ENCODE measurements at regions not wholly inside any gene's neighbourhood (a gene's known extent, or its start where the extent isn't known, plus 50 kb on each side); places are given as distances from the start of the nearest gene placed in this dataset.
"Not testable (repeated sequence)": the region's sequence is repeated elsewhere in the genome, so short reads cannot be mapped to it uniquely, and the experiment has no call there.

GRCh38 chr13:27327633-27328032 is 57.0 kb downstream of the RASL11A start:
- DNase-seq (ENCODE audit: low spot score) = no peak

- no peak for DNase-seq (ENCODE audit: low spot score)
Observed at GRCh38 chr13:27329210-27329609, 58.6 kb downstream of the RASL11A start.

DNA sequence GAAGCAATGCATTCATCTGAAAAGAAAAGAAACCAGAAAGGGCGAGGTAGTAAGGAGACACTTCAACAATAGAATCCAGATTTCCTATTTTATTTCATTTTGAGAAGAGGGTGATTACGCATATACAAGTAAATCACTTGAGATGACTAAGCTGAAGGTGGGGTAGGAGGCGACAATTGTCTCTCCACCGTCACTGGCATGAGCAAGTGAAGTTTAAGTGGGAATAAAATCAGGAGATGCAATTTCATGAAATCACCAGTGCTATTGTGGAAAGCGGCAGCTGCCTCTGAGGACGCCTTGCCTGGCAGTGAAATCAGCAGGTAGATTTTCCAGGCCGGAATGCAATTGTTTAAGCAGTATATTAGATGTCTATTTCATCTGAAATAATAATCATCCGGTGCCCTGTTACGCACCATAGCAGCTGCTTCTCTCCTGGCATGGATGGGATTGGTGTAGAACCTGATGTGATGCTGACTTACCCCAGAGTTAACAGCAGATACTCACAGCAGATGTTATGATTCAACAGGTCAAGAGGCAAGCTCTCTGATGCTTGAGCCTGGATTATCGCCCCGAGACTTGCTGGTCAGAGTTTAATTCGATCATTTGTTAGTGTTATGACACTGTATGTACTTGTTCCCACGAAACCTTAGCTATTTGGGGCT is 64.3 kb downstream of the RASL11A start:
- no peak for DNase-seq (ENCODE audit: low spot score)

- no peak for DNase-seq (ENCODE audit: low spot score)
Observed at GRCh38 chr13:27336014-27336673, 65.5 kb downstream of the RASL11A start.

DNA sequence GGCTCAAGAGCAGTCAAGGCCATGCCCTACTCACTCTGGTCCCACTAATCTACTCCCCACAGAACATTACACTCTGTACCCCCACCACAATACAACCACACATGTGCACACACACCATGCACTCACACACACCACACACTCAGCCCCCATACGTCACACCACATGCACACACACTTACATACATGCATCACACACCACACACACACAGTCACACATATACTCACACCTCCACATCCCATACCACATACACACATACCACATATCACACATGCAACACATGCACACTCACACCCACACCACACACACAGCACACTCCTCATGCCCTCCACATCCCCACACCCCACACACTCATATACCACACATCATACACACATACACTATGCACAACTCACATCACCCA is 67.6 kb downstream of the RASL11A start:
- DNase-seq (ENCODE audit: low spot score) = no peak

- no peak for DNase-seq (ENCODE audit: low spot score)
Observed at GRCh38 chr13:27338816-27339215, 68.2 kb downstream of the RASL11A start.

- DNase-seq (ENCODE audit: low spot score) = peak; percentile 25
Observed at GRCh38 chr13:27339299-27339698, 68.7 kb downstream of the RASL11A start.

- no peak for DNase-seq (ENCODE audit: low spot score)
Observed at GRCh38 chr13:27341616-27342015, 71.0 kb downstream of the RASL11A start.

DNA sequence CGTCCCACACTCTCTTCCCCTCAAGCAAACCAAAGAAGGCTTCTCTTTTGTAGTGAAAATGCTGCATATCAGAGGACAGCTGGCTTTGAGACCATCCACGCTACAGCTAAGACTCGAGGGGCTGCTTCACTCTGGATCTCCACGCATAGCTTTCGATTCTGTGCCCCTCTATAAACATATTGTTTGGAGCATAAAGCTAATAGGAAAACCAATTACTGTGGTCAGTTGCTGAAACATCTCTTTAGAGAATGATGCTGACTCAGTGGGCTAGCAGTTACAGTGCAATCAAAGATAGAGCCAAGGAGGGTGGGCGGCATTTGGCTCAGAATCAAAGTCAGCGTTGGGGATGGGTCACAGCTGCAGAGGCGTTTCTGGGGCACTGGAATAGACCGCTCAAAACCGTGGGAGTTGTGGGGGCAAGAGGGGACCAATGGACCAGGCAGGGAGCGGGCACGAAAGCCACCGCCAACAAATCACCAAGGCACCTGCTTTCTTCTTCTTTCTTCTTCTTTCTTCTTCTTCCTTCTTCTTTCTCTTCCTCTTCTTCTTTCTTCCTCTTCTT is 76.7 kb downstream of the RASL11A start:
- DNase-seq (ENCODE audit: low spot score) = no peak

- DNase-seq (ENCODE audit: low spot score) = no peak
Observed at GRCh38 chr13:27348461-27348860, 76.0 kb upstream of the GTF3A start.

- DNase-seq (ENCODE audit: low spot score) = no peak
Observed at GRCh38 chr13:27349458-27349857, 75.0 kb upstream of the GTF3A start.

GRCh38 chr13:27350825-27351224 is 73.6 kb upstream of the GTF3A start:
- not testable (repeated sequence) for DNase-seq (ENCODE audit: low spot score)

- no peak for DNase-seq (ENCODE audit: low spot score)
Observed at GRCh38 chr13:27352698-27353097, 71.7 kb upstream of the GTF3A start.

GRCh38 chr13:27353166-27353583 is 71.2 kb upstream of the GTF3A start:
- DNase-seq (ENCODE audit: low spot score) = peak; percentile 7

- DNase-seq (ENCODE audit: low spot score) = no peak
Observed at GRCh38 chr13:27353708-27354107, 70.7 kb upstream of the GTF3A start.

DNA sequence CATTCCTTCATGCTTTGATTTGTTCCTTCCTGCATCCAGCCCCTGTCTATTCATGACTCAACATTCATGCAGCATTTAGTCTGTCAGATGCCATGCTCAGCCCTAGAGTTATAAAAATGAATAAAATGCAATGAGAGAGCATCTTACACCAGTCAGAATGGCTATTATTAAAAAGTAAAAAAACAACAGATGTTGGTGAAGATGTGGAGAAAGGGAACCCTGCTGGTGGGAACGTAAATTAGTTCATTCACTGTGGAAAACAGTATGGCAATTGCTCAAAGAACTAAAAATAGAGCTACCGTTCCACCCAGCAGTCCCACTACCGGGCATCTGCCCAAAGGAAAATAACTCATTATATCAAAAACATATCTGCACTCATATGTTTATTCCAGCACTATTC is 70.0 kb upstream of the GTF3A start:
- DNase-seq (ENCODE audit: low spot score) = no peak

- no peak for DNase-seq (ENCODE audit: low spot score)
Observed at GRCh38 chr13:27355894-27356293, 68.5 kb upstream of the GTF3A start.

GRCh38 chr13:27358420-27358819 is 66.0 kb upstream of the GTF3A start:
- DNase-seq (ENCODE audit: low spot score) = no peak

DNA sequence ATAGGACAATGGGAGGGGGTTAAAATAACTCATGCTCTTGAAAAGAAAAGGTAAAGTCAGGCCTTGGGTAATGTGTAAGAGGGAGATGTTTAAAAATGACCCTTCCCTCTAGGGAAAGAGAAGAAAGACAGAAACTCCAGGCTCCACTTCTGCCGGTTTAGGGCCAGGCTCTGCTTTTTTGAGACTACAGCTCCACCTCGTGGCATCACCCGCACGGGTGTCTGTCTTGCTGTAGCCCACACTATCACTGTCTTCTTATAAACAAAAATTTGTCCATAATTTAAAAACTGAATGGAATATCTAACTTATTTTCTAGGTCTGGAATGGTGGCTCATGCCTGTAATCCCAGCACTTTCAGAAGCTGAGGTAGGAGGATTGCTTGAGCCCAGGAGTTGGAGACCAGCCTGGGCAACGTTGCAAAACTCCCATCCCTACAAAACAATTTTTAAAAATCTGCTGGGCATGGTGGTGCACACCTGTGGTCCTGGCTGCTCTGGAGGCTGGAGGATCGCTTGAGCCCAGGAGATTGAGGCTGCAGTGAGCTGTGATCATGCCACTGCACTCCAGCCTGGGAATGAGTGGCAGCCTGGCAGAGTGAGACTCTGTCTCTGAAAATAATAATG is 65.1 kb upstream of the GTF3A start:
- peak; percentile 53 for DNase-seq (ENCODE audit: low spot score)

DNA sequence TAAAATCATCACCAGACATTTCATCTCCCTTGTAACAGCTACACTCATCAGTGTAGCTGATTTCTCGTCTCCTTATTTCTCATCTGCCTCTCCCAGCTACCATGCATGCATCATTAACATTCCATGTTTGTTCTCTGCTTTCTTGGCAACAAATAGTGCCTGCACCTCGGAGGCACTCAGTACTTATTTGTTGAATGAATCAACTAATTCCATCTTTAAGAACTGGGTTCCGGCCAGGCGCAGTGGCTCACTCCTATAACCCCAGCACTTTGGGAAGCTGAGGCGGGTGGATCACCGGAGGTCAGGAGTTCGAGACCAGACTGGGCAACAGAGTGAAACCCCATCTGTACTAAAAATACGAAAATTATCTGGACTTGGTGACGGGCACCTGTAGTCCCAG is 63.9 kb upstream of the GTF3A start:
- no peak for DNase-seq (ENCODE audit: low spot score)

- peak; percentile 71 for DNase-seq (ENCODE audit: low spot score)
Observed at GRCh38 chr13:27362064-27362751, 62.2 kb upstream of the GTF3A start.

DNA sequence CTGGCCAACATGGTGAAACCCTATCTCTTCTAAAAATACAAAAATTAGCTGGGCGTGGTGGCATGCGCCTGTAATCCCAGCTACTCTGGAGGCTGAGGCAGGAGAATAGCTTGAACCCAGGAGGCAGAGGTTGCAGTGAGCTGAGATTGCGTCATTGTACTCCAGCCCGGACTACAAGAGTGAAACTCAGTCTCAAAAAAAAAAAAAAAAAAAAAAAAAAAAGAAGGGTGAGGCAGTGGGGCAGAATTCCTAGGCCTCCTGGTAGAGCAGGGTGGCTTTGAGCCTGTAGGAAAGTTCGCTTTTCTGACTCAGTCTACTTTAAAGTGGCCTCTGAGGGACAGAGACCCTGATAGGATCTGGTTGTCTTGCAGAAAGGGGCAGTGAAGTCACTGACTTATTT is 60.8 kb upstream of the GTF3A start:
- DNase-seq (ENCODE audit: low spot score) = not testable (repeated sequence)

DNA sequence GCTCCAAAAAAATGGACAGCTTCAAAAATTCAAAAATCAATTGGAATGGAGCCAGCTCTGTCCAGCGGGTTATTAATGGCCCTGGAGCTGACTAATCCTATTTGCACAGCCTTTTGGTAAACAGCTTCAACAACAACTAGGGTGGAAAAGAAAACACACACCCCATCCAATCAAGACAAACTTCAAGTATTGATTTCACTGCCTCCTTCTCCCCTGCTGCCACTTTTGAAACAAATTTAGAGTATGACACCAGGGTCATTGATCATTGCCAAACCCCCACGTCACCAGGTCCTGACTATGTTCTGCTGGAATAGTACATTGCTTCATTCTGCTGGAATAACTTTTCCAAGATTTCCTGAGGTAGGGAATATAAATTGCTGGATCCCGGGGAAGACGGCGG is 56.8 kb upstream of the GTF3A start:
- no peak for DNase-seq (ENCODE audit: low spot score)

Measured in CD4-positive, alpha-beta T cell treated with Interleukin-15 for 4 hours (primary cell).